SK-N-MC (cell line): ENCODE measurements at regions not wholly inside any gene's neighbourhood (a gene's known extent, or its start where the extent isn't known, plus 50 kb on each side); places are given as distances from the start of the nearest gene placed in this dataset.

ENCODE experiments used
- EZH2 ChIP-seq: fragments of 200-600 bp; sonication (generic); IDR thresholded peaks from one replicate; pipeline ENCODE4 v1.6.1; 2017; ENCODE audit warnings: antibody characterized with exemption
- FOXP2 ChIP-seq: optimal IDR thresholded peaks from 2 replicates; pipeline ENCODE3; 2011; ENCODE audit warnings: mild to moderate bottlenecking, moderate library complexity; ENCODE audit not compliant: insufficient read depth; ENCODE audit errors: extremely low read length, control extremely low read depth
- POLR2AphosphoS5 ChIP-seq: IDR thresholded peaks from 2 replicates; pipeline ENCODE4 v1.6.1; 2012; ENCODE audit warnings: mild to moderate bottlenecking, low read depth, low read length, borderline replicate concordance

DNA sequence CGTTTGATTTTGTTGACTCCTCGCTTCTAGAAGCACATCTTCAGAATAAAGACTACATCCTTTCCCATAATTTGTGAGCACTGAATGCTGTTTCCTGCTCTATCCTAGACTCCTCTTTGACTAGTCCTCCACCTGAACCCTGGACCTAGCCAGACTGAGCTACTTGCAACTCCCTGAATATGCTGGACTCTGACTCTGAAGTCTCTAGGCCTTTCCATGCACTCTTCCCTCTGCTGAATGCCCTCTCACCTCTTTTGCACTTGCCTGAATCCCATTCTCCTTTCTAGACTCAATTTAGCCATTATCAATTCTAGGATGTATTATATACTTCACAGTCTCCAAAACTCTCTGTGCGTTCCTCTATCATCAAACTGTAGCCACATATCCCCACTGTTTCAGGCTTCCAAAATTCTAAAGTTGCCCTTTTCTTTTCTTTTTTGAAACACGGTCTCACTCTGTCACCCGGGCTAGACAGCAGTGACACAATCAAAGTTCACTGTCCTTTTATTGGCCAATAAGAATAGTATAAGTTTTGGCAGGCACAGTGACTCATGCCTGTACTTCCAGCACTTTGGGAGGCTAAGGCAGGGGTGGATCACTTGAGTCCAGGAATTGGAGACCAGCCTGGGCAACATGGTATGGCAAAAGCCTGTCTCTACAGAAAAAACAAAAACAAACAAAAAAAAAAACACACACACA lies 127.0 kb downstream of the LTN1 start:
- no peak for TF ChIP-seq EZH2
- no peak for TF ChIP-seq POLR2AphosphoS5
- TF ChIP-seq FOXP2, result no peak
